ENCODE measurements at regions not wholly inside any gene's neighbourhood (a gene's known extent, or its start where the extent isn't known, plus 50 kb on each side); places are given as distances from the start of the nearest gene placed in this dataset.
"Not testable (repeated sequence)": the region's sequence is repeated elsewhere in the genome, so short reads cannot be mapped to it uniquely, and the experiment has no call there.

DNA sequence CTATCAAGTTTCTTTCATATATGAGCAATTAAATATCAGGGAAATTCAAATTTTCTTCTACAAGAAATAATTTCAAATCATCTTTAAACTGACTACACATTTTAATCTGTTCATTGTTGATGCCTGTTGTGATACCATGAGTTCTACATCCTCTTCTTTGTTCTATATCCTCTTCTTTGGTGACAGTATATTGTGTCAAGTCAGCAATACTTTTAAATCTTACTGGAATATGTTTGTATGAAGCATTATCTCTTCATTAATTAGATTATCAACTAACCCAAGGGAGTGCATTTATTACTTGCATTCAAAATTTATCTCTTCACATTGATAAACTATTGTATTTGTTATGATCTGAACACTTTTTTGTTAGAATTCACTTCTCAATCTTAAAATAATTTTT lies 275.0 kb upstream of the INTU start:
- DNase-seq: no peak

DNA sequence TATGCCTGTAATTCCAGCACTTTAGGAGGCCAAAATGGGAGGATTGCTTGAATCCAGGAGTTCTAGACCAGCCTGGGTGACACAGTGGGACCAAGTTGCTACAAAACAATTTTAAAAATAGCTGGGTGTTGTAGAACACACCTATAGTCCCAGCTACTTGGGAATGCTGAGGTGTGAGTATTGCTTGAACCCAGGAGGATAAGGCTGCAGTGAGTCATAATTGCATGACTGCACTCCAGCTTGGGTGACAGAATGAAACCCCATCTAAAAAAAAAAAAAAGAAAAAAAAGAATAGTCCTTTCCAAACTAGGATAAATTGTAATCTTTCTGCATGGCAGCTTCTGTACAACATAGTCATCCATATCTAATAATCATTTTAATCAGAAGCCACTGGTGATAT lies 270.1 kb upstream of the INTU start:
- DNase-seq: no peak

DNA sequence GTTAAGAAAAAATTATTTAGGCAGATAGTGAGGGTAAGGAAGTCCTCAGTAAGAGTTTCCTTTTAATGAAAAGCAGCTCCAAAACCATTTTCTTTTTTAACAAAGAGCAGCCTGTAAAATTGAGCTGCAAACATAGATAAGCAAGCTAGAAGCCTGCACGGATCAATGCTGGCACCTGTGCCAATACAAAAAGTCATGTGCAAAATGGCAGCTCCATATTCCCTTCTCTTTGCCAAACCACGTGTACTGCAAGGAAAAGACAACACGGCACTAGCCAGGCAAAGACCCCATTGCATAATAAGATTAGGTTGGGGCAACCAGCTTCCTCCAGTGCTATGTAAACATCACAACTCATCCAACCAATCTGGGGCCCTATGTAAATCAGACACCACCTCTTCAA lies 268.4 kb upstream of the INTU start:
- no peak for DNase-seq

DNA sequence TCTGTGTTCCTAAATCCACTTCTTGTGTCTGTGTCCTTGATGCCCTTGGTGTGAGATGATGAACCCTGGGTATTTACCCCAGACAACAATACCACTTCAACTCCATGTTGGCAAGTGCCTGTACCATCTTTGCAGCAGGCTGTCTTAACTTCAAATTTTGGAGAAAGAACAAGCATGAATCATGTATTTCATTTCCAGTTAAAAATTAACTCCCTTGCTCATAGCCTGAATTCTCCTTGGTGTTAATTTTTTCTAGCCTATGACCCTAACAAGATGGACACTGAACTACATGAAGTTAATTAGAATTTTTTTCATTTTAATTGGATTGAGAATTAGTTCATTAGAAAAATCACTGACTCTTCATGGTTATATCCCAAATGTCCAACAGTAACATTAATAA lies 267.8 kb upstream of the INTU start:
- no peak for DNase-seq

DNA sequence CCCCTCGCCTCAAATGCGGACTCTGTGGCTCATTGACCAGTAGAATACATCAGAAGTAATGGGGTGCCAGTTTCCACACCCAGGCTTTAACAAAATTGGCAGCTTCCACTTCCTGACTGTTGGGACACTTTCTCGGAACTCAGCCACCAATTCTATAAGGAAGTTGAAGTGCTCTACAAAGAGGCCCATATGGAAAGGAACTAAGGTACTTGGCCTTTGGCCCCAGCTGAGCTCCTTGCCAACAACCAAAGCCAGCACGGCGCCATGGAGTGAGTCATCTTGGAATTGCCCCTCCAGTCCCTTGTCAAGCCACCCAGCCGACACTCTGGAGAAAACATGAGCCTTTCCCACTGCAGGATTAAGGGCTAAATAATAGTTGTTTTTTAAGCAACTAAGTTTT lies 262.2 kb upstream of the INTU start:
- DNase-seq: no peak

DNA sequence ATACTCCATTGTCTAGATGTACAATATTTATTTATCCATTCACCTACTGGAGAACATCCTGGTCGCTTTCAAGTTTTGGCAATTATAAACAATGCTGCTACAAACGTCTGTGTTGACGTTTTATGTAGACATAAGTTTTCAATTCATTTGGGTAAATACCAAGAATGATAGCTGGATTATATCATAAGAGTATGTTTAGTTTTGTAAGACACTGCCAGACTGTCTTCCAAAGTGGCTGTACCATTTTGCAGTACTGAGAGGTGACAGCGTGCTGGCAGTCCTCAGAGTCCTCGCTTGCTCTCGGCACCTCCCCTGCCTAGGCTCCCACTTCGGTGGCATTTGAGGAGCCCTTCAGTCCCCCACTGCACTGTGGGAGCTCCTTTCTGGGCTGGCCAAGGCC lies 253.3 kb upstream of the INTU start:
- no peak for DNase-seq

DNA sequence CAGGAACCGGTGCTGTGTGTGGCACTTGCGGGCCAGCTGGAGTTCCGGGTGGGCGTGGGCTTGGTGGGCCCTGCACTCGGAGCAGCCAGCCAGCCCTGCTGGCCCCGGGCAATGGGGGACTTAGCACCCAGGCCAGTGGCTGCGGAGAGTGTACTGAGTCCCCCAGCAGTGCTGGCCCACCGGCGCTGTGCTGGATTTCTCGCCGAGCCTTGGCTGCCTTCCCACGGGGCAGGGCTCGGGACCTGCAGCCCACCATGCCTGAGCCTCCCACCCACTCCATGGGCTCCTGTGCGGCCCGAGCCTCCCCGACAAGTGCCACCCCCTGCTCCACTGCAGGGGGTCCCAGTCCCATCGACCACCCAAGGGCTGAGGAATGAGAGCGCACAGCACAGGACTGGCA lies 252.8 kb upstream of the INTU start:
- DNase-seq: not testable (repeated sequence)

DNA sequence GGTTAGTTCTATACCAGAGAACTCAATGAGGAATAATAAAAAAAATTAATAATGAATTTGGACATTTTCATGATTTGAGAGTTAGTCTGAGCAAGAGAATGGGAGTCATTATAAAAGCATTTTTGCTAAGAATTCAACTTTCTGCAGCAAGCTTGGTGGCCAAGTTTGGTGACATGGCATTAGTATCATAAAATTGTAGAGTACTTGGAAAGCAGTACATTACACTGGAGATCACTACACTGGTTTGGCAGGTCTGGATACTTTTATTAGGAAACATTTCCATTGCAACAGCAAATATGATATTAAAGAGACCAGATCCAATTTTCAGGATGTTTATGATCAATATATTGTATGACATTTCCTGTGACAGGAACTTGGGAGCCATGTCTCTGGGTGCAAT lies 249.1 kb upstream of the INTU start:
- DNase-seq: no peak

DNA sequence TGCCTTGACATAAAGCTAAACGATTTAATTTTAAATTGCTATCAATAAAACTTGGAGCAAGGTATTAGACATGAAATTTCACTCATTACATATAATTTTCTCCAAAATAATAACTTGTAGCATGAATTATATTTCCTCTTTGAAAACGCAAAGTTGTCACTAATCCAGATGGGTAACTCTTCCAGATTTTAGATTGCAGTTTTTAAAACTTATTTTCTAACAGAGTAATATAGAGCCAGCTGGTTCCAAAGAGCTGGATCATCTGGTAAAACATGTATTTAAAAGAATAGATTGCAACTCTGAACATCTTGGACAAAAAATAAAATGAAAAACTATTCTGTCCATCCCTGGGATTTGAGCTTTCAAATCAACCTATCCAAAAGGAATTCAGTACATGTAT lies 238.2 kb upstream of the INTU start:
- no peak for DNase-seq

DNA sequence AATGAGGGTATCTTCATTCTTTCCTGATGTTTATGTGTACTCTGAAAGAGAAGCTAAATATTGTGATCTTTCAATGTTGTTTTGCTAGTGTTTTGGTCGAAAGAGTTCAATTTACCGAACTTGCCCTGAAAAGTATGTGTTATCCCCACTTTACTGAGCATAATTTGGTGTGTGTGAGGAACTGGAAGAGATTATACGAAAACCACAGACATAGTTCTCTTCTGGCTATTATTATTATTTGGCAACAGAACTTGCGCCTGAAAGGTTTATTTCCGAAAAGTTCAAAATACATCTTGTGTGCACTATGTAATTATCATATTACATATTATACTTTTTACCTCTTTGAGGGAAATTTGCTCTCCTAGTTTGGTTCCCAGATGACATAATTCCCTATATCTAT lies 232.5 kb upstream of the INTU start:
- DNase-seq: no peak

DNA sequence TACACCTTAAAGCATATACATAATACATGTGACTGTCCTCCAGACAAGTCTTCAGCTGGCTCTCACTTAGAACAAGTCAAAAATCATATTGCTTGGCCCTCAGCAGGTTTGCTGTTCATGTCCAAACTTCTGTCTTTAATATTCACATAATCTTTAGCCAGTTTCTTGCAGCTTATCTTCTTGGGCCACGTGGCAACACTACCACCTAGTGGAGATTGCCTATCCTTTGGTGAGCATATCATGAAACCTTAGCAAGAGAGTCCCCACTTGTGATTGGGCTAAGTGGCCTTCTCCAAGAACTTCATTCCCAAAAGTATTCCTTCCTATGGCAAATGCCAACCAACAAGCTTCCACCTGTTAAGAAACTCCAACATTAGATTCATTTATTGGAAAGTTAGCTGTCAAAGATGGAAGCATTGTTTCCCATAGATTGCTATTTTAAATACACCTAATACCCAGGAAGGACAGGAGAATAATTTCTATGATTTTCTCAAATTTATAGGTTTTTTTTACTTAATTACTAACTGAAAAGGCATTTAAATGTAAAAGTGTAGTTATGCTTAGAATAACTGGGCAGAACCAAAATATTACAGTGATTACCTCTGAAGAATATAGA lies 231.9 kb upstream of the INTU start:
- DNase-seq: peak in 7 of 56 donors; percentile 0 to 26 (median 5)

DNA sequence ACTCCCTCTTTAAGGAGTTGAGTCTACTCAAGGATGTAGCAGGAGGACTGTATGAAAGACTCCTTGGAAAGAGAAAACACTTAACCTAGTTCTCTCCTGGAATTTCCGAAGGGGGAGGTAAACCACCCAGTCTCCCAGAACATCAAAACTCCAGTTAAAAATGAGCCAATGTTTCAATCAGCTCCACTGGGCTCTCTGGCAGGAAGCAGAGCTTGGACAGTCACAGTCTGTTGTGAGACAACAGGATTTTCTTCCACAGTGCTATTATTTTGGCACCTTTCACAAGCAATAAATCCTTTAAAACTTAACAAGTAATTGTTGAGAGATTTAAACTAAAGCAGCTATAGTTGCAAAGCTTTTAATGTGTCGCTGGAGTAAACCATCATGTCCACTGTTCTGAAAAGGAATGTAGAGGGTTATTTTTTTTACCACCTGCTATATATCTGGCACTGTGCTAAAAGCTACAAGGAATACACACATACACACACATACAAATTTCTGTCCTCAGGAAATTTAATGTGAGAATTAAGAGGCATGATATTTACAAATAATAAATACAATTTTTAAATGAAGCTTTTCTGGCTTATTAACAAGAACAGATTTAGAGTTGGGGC lies 229.2 kb upstream of the INTU start:
- DNase-seq: no peak

DNA sequence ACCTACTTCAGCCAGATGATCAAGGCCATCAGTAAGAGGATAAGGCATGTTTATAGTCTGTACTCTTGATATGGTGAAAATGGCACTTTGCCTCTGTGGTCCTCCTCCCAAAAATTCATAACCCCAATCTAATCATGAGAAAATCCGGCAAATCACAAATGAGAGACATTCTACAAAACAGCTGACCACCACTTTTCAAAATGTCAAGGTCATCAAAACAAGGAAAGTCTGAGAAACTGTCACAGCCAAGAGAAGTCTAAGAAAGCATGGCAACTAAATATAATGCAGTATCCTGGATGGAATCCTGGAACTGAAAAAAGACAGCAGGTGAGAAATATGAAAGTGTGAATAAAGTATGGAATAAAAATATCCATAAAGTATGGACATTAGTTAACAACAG lies 226.6 kb upstream of the INTU start:
- no peak for DNase-seq

DNA sequence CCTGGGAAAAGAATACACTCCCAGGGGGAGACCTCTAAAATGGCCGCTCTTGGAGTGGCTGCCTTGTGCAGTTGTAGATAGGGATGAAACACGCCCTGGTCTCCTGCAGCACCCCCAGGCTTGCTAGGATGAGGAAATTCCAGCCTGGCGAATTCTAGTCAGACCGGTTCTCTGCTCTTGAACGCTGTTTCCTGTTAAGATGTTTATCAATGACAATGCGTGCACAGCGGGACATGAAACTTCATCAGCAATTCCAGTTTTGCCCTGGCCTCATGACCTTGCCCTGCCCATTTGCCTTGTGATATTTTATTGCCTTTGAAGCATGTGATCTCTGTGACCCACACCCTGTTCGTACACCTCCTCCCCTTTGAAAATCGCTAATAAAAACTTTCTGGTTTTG lies 225.2 kb upstream of the INTU start:
- not testable (repeated sequence) for DNase-seq

DNA sequence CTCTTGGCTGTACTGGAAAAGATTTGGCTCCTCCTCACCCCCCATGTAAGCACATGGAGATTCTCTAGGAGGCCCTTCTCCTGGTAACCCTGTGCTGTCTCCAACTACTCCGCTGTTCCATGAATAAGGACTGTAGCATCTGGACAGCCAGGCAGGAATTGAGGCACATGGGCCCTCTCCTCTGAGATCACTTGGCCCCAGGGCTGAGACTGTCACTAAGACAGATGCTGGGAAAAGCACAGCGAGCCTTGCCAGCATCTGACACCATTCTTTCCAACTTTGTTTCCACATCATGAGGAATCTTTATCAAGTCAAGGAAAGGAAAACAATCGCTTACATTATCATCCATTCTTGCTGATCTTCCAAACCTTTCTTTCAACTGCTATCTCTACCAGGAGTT lies 222.6 kb upstream of the INTU start:
- DNase-seq: no peak

DNA sequence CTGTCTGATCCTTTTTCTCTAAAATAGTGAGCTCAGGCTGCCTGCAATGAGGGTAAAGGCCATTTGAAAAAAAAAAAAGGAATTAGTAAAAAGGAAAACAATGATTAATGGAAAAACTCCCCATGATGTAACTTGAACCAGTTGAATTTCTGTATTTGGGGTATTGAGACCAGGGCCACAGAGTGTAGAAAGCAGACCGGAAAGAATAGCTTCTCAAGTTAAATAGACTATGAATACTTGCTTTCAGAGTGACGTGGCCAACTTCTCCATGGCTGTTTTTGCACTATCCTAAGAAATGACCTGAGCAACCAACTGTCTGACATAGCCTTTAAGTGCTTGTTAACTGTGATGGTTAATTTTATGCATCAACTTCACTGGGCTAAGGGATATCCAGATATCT lies 222.1 kb upstream of the INTU start:
- no peak for DNase-seq

DNA sequence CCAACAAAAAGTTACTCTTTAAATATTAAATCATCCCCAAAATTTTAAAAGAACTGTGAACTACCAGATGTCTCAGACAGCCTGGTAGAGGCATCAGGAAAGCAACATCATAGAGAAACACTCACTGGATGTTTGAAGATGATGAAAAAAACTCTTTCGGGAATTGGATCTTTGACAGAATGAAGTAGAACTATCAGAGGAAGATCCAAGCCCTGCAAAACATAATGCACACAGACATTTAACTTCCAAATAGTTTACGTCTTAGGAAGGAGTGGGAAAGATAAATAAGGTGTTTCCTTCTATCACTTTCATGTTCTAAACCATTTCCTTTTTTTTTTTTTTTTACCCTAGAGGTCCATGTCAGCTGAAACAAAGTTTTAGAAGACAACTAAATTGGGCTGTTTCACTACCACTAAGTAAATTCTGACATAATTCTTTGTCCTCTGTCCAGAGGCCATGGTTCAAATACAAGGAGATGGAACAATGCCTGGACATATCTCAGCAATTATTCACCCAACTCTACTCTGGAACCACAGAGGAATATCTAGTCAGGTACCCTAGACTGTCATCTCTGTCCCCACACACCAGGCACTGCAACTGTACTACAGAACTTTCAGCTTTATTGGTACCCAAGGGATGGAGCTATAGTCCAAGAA lies 217.7 kb upstream of the INTU start:
- DNase-seq: no peak

DNA sequence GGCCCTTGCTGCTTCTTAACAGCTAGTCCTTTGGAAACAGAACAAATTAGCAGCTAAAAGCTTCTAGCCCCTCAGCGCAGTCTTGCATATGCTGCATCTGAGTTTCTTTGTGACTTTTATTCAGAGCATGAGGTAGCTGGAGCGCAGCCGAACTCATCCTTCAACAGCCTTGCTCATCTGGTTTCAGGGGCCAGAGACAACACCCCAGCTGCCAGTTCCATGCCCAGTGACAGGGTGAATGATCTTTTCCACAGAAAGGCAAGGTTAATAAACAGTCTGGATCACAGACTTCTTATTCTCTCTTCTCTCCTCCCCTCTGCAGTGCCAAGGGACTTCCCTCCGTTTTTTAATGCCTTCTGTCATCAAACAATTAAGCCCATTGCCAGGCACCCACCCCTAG lies 216.6 kb upstream of the INTU start:
- DNase-seq: no peak

DNA sequence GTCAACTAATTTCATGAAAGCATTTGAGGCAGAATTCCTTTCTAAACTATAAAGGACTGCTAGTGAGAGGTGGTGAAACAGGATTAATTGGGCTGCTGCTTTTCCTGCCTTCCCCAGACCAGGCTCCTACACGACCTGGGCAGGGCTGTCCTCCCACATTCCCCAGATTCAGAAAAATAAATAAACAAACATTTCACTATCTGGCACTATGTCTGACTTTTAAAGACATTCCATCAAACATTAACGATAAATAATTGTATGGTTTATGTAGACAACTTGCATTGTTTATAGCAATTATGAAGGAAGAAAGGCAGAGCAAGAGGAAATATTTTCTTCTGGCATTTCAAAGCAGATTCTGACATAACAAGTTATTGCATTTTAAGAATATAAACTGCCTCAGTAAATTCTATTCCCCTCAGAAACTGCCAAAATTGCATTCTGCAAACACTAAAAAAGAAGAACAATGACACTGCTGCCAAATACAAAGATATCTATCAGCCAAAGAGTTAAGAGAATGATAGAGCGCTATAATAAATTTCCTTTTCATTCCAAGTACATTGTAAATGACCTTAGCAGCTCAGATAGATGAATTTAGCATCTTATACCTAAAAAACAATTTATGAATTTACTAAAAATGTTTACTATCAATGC lies 214.7 kb upstream of the INTU start:
- no peak for DNase-seq

DNA sequence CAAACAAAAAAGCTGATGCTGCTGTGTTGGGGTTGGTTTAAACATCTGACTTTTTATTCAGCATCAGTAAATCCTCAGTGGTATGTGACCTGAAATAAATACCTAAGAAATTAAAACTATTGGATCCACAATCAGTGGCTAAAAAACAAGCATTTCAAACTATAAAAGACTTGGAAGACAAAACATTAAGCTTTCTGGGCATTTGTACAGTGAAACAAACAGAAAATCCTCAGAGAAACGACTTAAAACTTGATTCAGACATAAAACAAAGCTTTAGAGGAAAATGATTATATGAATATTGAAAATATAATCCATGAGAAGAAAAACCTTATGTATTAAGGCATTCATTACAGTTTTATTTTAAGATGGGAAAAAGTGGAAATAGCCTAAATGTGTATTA lies 213.3 kb upstream of the INTU start:
- DNase-seq: no peak

DNA sequence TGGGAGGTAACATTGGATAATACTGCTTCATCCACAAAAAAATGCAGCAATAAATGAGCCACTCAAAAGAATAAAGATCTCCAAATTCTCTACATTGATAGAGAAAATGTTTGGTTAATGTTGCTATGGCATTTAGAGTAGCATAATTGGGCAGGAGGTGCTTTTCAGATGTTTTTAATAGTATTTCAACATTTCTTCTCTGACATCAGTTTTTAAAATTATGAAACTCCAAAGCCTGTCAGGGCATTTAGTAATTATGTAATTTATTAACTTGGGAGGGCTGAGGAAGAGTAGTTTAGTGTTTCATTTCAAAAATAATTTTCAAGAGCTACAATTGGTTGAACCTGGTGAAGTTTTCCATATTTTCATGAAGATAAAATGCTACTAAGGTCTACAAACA lies 211.3 kb upstream of the INTU start:
- DNase-seq: no peak

DNA sequence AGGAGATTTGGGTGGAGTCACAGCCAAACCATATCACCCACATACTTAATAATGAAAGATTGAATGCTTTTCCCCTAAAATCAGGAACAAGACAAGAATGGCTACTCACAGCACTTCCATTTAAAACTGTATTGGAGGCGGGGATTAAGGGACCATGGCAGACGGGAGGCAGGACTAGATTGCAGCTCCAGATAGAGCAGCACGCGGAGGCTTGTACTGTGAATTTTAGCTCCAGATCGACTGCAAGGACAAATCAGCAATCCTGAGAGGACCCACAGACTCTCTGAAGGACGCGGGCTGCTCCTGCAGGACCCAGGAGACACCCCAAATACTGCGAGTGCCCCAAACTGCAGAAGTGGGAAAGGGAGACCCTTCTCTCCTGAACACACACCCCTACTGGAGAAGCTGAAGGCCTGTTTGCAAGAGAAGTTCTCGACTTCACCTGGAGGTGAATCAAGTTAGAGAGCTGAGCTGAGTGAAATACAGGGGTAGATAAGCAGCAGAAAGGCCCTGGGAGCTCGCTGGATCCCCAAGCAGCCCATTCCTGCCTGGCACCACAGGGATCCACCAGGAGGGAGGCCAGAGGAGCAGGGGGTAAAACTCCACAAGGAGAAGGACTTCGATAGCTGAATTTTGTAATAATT lies 207.4 kb upstream of the INTU start:
- DNase-seq: no peak
